ENCODE measurements at regions not wholly inside any gene's neighbourhood (a gene's known extent, or its start where the extent isn't known, plus 50 kb on each side); places are given as distances from the start of the nearest gene placed in this dataset.

DNA sequence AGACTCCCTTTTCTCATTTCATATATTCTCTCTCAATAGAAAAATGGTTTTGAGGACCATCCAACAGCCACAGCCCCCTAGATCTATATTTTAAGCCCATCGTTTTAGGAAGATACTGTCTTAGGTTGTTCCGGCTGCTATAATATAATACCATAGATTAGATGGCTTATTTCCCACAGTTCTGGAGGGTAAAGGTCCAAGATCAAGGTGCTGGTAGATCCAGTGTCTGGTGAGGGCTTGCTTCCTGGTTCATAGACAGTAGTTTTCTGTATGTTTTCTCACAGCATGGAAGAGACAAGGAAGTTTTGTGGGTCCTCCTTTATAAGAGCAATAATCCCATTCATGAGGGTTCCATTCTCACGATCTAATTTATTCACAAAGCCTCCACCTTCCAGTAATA is 215.1 kb downstream of the AASDHPPT start:
- no peaks in the 10 kb centered on the region for H3K4me1 Mint-ChIP-seq (ENCODE audit: low read depth)
- DNase-seq (no peak), ATAC-seq (no peak)
- H3K36me3 Mint-ChIP-seq (ENCODE audit: low read depth): no peaks in the 10 kb centered on the region
- no peaks in the 10 kb centered on the region for H3K27me3 Mint-ChIP-seq
- intact Hi-C loops (cut with micrococcal nuclease): no loop called here
- no peak overlapping the region for H3K4me3 Mint-ChIP-seq
- TF ChIP-seq, protein P1, sequence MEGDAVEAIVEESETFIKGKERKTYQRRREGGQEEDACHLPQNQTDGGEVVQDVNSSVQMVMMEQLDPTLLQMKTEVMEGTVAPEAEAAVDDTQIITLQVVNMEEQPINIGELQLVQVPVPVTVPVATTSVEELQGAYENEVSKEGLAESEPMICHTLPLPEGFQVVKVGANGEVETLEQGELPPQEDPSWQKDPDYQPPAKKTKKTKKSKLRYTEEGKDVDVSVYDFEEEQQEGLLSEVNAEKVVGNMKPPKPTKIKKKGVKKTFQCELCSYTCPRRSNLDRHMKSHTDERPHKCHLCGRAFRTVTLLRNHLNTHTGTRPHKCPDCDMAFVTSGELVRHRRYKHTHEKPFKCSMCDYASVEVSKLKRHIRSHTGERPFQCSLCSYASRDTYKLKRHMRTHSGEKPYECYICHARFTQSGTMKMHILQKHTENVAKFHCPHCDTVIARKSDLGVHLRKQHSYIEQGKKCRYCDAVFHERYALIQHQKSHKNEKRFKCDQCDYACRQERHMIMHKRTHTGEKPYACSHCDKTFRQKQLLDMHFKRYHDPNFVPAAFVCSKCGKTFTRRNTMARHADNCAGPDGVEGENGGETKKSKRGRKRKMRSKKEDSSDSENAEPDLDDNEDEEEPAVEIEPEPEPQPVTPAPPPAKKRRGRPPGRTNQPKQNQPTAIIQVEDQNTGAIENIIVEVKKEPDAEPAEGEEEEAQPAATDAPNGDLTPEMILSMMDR (IDR thresholded peaks at IDR 0.05): no peak
- no peaks in the 10 kb centered on the region for H3K9me3 Mint-ChIP-seq
- CTCF ChIA-PET: no interaction called here
- H3K27ac Mint-ChIP-seq: no peak overlapping the region
- POLR2A ChIA-PET: no interaction called here

DNA sequence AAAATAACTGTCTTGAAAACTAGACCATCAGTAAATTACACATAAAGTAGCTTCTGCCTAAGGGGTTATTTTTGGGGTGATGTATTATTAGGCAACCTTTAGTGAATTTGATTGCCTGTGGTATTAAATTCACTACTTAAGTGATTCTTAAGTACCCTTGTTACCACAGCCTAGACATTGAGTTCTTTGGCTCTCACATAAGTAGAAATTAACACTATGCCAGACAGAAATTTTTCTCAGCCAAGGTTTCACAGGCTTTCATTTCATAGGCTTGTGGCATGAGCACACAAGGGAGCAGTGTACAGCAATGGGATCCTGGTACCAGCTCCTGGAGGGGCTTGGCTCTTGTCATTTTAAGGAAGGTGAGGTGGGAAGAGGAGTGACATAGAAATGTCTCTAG is 218.5 kb downstream of the AASDHPPT start:
- no peak overlapping the region for H3K4me3 Mint-ChIP-seq
- no peaks in the 10 kb centered on the region for H3K27me3 Mint-ChIP-seq
- intact Hi-C loops (cut with micrococcal nuclease): no loop called here
- no peak overlapping the region for H3K27ac Mint-ChIP-seq
- no peaks in the 10 kb centered on the region for H3K36me3 Mint-ChIP-seq (ENCODE audit: low read depth)
- TF ChIP-seq, protein P1 (IDR thresholded peaks at IDR 0.05): no peak
- H3K9me3 Mint-ChIP-seq: peaks cover 3% of the 10 kb centered on the region
- DNase-seq (no peak), ATAC-seq (no peak)
- H3K4me1 Mint-ChIP-seq (ENCODE audit: low read depth): no peaks in the 10 kb centered on the region
- ChIA-PET CTCF (no interaction called here), POLR2A (no interaction called here)

DNA sequence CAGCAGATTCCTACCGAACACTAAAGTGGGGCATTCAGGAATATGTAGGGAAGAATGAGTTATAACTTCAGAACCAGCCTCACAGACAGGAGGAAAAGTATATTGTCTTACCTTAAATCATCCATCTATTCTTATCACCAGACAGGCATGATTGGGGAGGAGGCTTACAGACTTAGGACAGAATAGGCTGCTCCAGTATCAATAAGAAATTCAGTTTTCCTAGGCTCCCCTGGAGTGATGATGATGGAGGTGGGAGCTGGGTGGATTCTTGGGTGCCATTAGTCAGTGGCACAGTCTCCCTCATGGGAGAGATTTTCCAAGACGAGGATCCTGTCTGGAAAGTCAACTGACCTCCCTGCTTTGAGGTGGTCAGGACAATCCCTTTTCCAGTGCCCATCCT is 225.0 kb downstream of the AASDHPPT start:
- intact Hi-C loops (cut with micrococcal nuclease): no loop called here
- no peak for ATAC-seq

DNA sequence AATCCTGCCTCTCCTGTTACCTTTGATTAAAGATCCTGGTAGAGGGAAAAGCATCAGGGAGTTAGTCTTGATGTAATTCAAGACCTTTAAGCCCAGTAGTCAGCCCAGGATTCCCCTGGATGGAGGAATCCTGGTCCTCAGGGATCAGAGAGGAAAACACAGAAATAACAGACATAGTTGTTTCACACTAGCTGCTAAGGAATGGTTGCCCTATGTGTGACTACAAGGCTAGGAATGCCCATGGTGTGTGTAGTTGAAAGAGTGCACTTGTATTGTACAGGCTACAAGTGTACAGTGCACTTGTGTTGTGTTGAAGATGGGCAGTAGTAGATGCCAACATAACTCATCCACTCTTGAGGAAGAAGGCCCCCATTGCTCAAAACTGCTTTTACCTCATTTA is 226.8 kb downstream of the AASDHPPT start:
- intact Hi-C loops (cut with micrococcal nuclease): no loop called here
- no peaks in the 10 kb centered on the region for H3K4me1 Mint-ChIP-seq (ENCODE audit: low read depth)
- ATAC-seq (no peak), DNase-seq (no peak)
- TF ChIP-seq, protein P1 (IDR thresholded peaks at IDR 0.05): no peak
- CTCF ChIA-PET: no interaction called here
- H3K9me3 Mint-ChIP-seq: peaks cover 6% of the 10 kb centered on the region
- H3K36me3 Mint-ChIP-seq (ENCODE audit: low read depth): no peaks in the 10 kb centered on the region
- POLR2A ChIA-PET: no interaction called here
- H3K27me3 Mint-ChIP-seq: no peaks in the 10 kb centered on the region
- no peak overlapping the region for H3K27ac Mint-ChIP-seq
- H3K4me3 Mint-ChIP-seq: no peak overlapping the region

More for the DNA sequence above, 225.0 kb downstream of the AASDHPPT start:
- ChIA-PET POLR2A (no interaction called here), CTCF (no interaction called here)
- H3K9me3 Mint-ChIP-seq: peaks cover 9% of the 10 kb centered on the region
- H3K27me3 Mint-ChIP-seq: no peaks in the 10 kb centered on the region
- H3K4me3 Mint-ChIP-seq: no peak overlapping the region
- DNase-seq: no peak
- TF ChIP-seq, protein P1 (IDR thresholded peaks at IDR 0.05): no peak
- H3K4me1 Mint-ChIP-seq (ENCODE audit: low read depth): no peaks in the 10 kb centered on the region
- no peak overlapping the region for H3K27ac Mint-ChIP-seq
- no peaks in the 10 kb centered on the region for H3K36me3 Mint-ChIP-seq (ENCODE audit: low read depth)

DNA sequence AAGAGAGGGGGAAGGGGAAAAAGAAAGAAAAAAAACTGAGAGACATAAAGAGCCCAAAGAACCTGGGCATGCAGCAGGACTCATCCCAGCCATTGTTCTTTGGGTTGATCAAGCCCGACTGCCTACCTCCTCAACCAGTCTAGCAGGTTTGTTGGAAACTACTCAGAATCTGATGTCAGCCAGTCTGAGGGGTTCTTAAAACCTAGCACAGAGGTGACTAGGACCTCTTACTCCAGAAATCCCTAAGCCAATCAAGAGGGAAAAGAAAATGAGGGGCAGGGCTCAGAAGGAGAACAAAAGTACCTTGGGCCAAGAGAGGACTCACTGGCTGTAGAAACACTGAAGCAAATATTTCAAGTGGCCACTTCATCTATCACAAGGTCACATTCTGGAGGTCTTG is 228.0 kb downstream of the AASDHPPT start:
- ChIA-PET POLR2A (no interaction called here), CTCF (no interaction called here)
- TF ChIP-seq, protein P1 (IDR thresholded peaks at IDR 0.05): no peak
- Mint-ChIP-seq H3K36me3 (ENCODE audit: low read depth) (no peaks in the 10 kb centered on the region), H3K4me3 (no peak overlapping the region), H3K27ac (no peak overlapping the region), H3K27me3 (no peaks in the 10 kb centered on the region), H3K4me1 (ENCODE audit: low read depth) (no peaks in the 10 kb centered on the region), H3K9me3 (peaks cover 6% of the 10 kb centered on the region)
- intact Hi-C loops (cut with micrococcal nuclease): no loop called here
- no peak for ATAC-seq
- DNase-seq: no peak

Measured in activated CD8-positive, alpha-beta T cell treated with anti-CD3 and anti-CD28 coated beads for 36 hours (primary cell).